ENCODE measurements at regions not wholly inside any gene's neighbourhood (a gene's known extent, or its start where the extent isn't known, plus 50 kb on each side); places are given as distances from the start of the nearest gene placed in this dataset.

DNA sequence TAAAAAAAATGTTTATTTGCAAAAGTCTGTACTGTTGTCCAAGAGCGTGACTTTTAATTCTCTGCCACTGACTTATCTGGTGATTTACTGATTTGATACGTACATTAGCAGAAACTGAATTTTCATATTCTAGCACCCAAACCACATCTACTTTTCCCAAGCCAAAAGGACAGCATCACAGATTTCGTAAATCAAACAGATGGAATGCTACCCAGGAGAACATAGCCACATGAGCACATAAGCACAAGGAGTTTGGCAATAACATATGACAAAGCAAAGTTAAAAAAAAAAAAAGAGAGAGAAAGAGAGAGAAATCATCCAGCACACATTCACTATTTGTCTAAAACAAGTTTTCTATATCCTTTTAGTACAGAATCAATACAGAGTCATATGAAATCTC, 83.7 kb downstream of the HINT1 start:
- no peak for DNase-seq
- H3K9me3 ChIP-seq = no peaks in the 10 kb centered on the region
- no peaks in the 10 kb centered on the region for H3K36me3 ChIP-seq
- H3K4me3 ChIP-seq = no peak overlapping the region
- no peaks in the 10 kb centered on the region for H3K27me3 ChIP-seq
- H3K27ac ChIP-seq = no peak overlapping the region
- no peaks in the 10 kb centered on the region for H3K4me1 ChIP-seq
- intact Hi-C loops (cut with DNase I; ENCODE audit: low total_unique reads) = no loop called here
- TF ChIP-seq, protein P1, sequence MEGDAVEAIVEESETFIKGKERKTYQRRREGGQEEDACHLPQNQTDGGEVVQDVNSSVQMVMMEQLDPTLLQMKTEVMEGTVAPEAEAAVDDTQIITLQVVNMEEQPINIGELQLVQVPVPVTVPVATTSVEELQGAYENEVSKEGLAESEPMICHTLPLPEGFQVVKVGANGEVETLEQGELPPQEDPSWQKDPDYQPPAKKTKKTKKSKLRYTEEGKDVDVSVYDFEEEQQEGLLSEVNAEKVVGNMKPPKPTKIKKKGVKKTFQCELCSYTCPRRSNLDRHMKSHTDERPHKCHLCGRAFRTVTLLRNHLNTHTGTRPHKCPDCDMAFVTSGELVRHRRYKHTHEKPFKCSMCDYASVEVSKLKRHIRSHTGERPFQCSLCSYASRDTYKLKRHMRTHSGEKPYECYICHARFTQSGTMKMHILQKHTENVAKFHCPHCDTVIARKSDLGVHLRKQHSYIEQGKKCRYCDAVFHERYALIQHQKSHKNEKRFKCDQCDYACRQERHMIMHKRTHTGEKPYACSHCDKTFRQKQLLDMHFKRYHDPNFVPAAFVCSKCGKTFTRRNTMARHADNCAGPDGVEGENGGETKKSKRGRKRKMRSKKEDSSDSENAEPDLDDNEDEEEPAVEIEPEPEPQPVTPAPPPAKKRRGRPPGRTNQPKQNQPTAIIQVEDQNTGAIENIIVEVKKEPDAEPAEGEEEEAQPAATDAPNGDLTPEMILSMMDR (IDR thresholded peaks at IDR 0.05) = no peak

- H3K27ac ChIP-seq = no peak overlapping the region
- H3K27me3 ChIP-seq = no peaks in the 10 kb centered on the region
- no peak overlapping the region for H3K4me3 ChIP-seq
- no peak for DNase-seq
- TF ChIP-seq, protein P1 (IDR thresholded peaks at IDR 0.05) = no peak
- H3K4me1 ChIP-seq = no peaks in the 10 kb centered on the region
- intact Hi-C loops (cut with DNase I; ENCODE audit: low total_unique reads) = no loop called here
- no peaks in the 10 kb centered on the region for H3K36me3 ChIP-seq
- H3K9me3 ChIP-seq = no peaks in the 10 kb centered on the region
These were observed 85.8 kb downstream of the HINT1 start for GRCh38 chr5:131079232-131079631.

GRCh38 chr5:131068893-131069643, 96.0 kb downstream of the HINT1 start:
- Histone ChIP-seq H3K27me3 (no peaks in the 10 kb centered on the region), H3K4me3 (no peak overlapping the region), H3K36me3 (no peaks in the 10 kb centered on the region), H3K27ac (no peak overlapping the region), H3K4me1 (no peaks in the 10 kb centered on the region), H3K9me3 (peaks cover 0 to 14% (median 6%) of the 10 kb centered on the region in 3 donors)
- DNase-seq = no peak
- TF ChIP-seq, protein P1 (IDR thresholded peaks at IDR 0.05) = no peak
- intact Hi-C loops (cut with DNase I; ENCODE audit: low total_unique reads) = no loop called here

DNA sequence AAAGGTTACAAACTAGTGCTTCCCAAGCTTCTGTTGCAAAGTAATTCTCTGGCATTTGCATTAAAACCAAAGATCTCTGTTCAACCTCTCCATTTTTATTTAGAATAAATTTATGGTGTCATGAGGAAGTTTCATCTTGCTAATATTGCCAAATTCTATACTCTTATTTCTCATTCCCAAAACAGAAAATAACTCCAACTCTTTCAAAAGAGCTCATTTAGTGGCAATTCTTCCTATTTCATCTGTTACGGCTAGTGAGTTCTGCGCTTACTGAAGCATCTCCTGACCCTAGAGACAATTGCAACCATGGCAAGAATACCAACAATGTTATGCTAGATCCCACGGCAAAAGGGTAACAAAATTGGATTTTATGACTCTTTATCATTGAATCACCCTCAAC, 97.0 kb downstream of the HINT1 start:
- H3K9me3 ChIP-seq = peaks cover 0 to 14% (median 6%) of the 10 kb centered on the region in 3 donors
- no peaks in the 10 kb centered on the region for H3K27me3 ChIP-seq
- H3K4me1 ChIP-seq = no peaks in the 10 kb centered on the region
- no peaks in the 10 kb centered on the region for H3K36me3 ChIP-seq
- TF ChIP-seq, protein P1 (IDR thresholded peaks at IDR 0.05) = no peak
- no peak for DNase-seq
- H3K27ac ChIP-seq = no peak overlapping the region
- H3K4me3 ChIP-seq = no peak overlapping the region
- intact Hi-C loops (cut with DNase I; ENCODE audit: low total_unique reads) = no loop called here

- DNase-seq = no peak
- no peak overlapping the region for H3K27ac ChIP-seq
- TF ChIP-seq, protein P1 (IDR thresholded peaks at IDR 0.05) = no peak
- no peaks in the 10 kb centered on the region for H3K4me1 ChIP-seq
- intact Hi-C loops (cut with DNase I; ENCODE audit: low total_unique reads) = no loop called here
- H3K9me3 ChIP-seq = peaks cover 0 to 14% (median 6%) of the 10 kb centered on the region in 3 donors
- H3K36me3 ChIP-seq = no peaks in the 10 kb centered on the region
- no peak overlapping the region for H3K4me3 ChIP-seq
- no peaks in the 10 kb centered on the region for H3K27me3 ChIP-seq
These were observed 97.4 kb downstream of the HINT1 start for GRCh38 chr5:131067636-131068035.

Measured in tibial artery (tissue), 4 donors.